ENCODE measurements at regions not wholly inside any gene's neighbourhood (a gene's known extent, or its start where the extent isn't known, plus 50 kb on each side); places are given as distances from the start of the nearest gene placed in this dataset.

- no peak for TF ChIP-seq CTCF (IDR thresholded peaks at IDR 0.05; ENCODE audit: low read length)
- no peak for TF ChIP-seq EZH2 (optimal IDR thresholded peaks at IDR 0.05; ENCODE audit: low read depth, low read length)
- no peak for TF ChIP-seq EZH2phosphoT487 (IDR thresholded peaks at IDR 0.05; ENCODE audit: low read length)
Observed at GRCh38 chr4:164318350-164318749, 435.6 kb upstream of the SMIM31 start.
